ENCODE measurements at regions not wholly inside any gene's neighbourhood (a gene's known extent, or its start where the extent isn't known, plus 50 kb on each side); places are given as distances from the start of the nearest gene placed in this dataset.

GRCh38 chr12:77710209-77710608 lies 120.5 kb upstream of the NAV3 start:
- H3K9me2 ChIP-seq (replicated peaks; ENCODE audit: low read depth, low read length), result no peaks in the 10 kb centered on the region
- no peaks in the 10 kb centered on the region for H3K27me3 ChIP-seq (ENCODE audit: insufficient read depth, low read length, poor library complexity, severe bottlenecking)
- no peak overlapping the region for H3K4me2 ChIP-seq (ENCODE audit: low read depth, low read length, poor library complexity, severe bottlenecking)
- TF ChIP-seq, protein P1, sequence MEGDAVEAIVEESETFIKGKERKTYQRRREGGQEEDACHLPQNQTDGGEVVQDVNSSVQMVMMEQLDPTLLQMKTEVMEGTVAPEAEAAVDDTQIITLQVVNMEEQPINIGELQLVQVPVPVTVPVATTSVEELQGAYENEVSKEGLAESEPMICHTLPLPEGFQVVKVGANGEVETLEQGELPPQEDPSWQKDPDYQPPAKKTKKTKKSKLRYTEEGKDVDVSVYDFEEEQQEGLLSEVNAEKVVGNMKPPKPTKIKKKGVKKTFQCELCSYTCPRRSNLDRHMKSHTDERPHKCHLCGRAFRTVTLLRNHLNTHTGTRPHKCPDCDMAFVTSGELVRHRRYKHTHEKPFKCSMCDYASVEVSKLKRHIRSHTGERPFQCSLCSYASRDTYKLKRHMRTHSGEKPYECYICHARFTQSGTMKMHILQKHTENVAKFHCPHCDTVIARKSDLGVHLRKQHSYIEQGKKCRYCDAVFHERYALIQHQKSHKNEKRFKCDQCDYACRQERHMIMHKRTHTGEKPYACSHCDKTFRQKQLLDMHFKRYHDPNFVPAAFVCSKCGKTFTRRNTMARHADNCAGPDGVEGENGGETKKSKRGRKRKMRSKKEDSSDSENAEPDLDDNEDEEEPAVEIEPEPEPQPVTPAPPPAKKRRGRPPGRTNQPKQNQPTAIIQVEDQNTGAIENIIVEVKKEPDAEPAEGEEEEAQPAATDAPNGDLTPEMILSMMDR (conservative IDR thresholded peaks at IDR 0.05; ENCODE audit: low read length), result no peak
- TF ChIP-seq EZH2phosphoT487 (IDR thresholded peaks at IDR 0.05; ENCODE audit: borderline replicate concordance), result no peak
- no peaks in the 10 kb centered on the region for H3F3A ChIP-seq (ENCODE audit: low read depth)
- H3K4me3 ChIP-seq (ENCODE audit: low read length, poor library complexity, severe bottlenecking), result no peak overlapping the region
- no peak overlapping the region for H2AFZ ChIP-seq (ENCODE audit: low read length)
- no peak overlapping the region for H3K9ac ChIP-seq (ENCODE audit: low read depth, low read length, poor library complexity, severe bottlenecking)
- H3K9me3 ChIP-seq (ENCODE audit: insufficient read depth, low read depth, low read length), result no peaks in the 10 kb centered on the region
- H3K79me2 ChIP-seq (ENCODE audit: insufficient read depth, low read length), result no peaks in the 10 kb centered on the region
- no peaks in the 10 kb centered on the region for H3K4me1 ChIP-seq (ENCODE audit: insufficient read depth, low read length, poor library complexity, severe bottlenecking)
- no peaks in the 10 kb centered on the region for H4K20me1 ChIP-seq (ENCODE audit: insufficient read depth, low read length, poor library complexity, severe bottlenecking)
- no peaks in the 10 kb centered on the region for H3K36me3 ChIP-seq (ENCODE audit: insufficient read depth, low read length)

DNA sequence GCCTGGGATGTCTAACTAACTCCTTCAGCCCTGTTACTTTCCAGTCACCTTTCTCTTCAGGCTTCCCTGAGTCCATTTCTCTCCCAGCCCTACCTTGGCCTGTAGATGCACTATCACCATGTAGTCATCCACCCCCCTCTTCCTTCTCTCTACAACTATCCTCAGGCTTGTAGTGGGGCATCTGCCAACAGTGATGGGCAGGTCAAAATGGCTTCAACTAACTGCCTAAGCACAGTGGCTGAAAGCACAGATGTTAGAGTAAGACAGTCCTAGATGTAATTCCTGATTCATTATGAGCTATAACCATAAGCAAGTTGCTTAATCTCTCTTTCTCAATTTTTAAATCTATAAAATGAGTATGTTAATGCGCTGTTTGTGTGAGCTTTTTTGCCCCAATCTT lies 133.6 kb upstream of the NAV3 start:
- Histone ChIP-seq H3K79me2 (ENCODE audit: insufficient read depth, low read length) (no peaks in the 10 kb centered on the region), H4K20me1 (ENCODE audit: insufficient read depth, low read length, poor library complexity, severe bottlenecking) (no peaks in the 10 kb centered on the region), H3K4me2 (ENCODE audit: low read depth, low read length, poor library complexity, severe bottlenecking) (no peak overlapping the region), H3K9ac (ENCODE audit: low read depth, low read length, poor library complexity, severe bottlenecking) (no peak overlapping the region), H3K4me3 (ENCODE audit: low read length, poor library complexity, severe bottlenecking) (no peak overlapping the region), H3K9me2 (replicated peaks; ENCODE audit: low read depth, low read length) (no peaks in the 10 kb centered on the region), H3K9me3 (ENCODE audit: insufficient read depth, low read depth, low read length) (no peaks in the 10 kb centered on the region), H3K27me3 (ENCODE audit: insufficient read depth, low read length, poor library complexity, severe bottlenecking) (no peaks in the 10 kb centered on the region), H3F3A (ENCODE audit: low read depth) (no peaks in the 10 kb centered on the region), H3K4me1 (ENCODE audit: insufficient read depth, low read length, poor library complexity, severe bottlenecking) (no peaks in the 10 kb centered on the region), H3K36me3 (ENCODE audit: insufficient read depth, low read length) (no peaks in the 10 kb centered on the region), H2AFZ (ENCODE audit: low read length) (no peak overlapping the region)
- TF ChIP-seq EZH2phosphoT487 (IDR thresholded peaks at IDR 0.05; ENCODE audit: borderline replicate concordance), result no peak
- TF ChIP-seq, protein P1 (conservative IDR thresholded peaks at IDR 0.05; ENCODE audit: low read length), result no peak

- no peak overlapping the region for H3K4me2 ChIP-seq (ENCODE audit: low read depth, low read length, poor library complexity, severe bottlenecking)
- TF ChIP-seq EZH2phosphoT487 (IDR thresholded peaks at IDR 0.05; ENCODE audit: borderline replicate concordance), result no peak
- TF ChIP-seq, protein P1 (conservative IDR thresholded peaks at IDR 0.05; ENCODE audit: low read length), result no peak
- H3K27me3 ChIP-seq (ENCODE audit: insufficient read depth, low read length, poor library complexity, severe bottlenecking), result no peaks in the 10 kb centered on the region
- H4K20me1 ChIP-seq (ENCODE audit: insufficient read depth, low read length, poor library complexity, severe bottlenecking), result no peaks in the 10 kb centered on the region
- H3K4me1 ChIP-seq (ENCODE audit: insufficient read depth, low read length, poor library complexity, severe bottlenecking), result no peaks in the 10 kb centered on the region
- H3K9me3 ChIP-seq (ENCODE audit: insufficient read depth, low read depth, low read length), result no peaks in the 10 kb centered on the region
- no peaks in the 10 kb centered on the region for H3F3A ChIP-seq (ENCODE audit: low read depth)
- H2AFZ ChIP-seq (ENCODE audit: low read length), result no peak overlapping the region
- H3K79me2 ChIP-seq (ENCODE audit: insufficient read depth, low read length), result no peaks in the 10 kb centered on the region
- no peaks in the 10 kb centered on the region for H3K9me2 ChIP-seq (replicated peaks; ENCODE audit: low read depth, low read length)
- H3K36me3 ChIP-seq (ENCODE audit: insufficient read depth, low read length), result no peaks in the 10 kb centered on the region
- no peak overlapping the region for H3K4me3 ChIP-seq (ENCODE audit: low read length, poor library complexity, severe bottlenecking)
- no peak overlapping the region for H3K9ac ChIP-seq (ENCODE audit: low read depth, low read length, poor library complexity, severe bottlenecking)
Observed at GRCh38 chr12:77696183-77696582, 134.5 kb upstream of the NAV3 start.

All from Loucy (cell line).